IMR-90 (cell line): ENCODE measurements at regions not wholly inside any gene's neighbourhood (a gene's known extent, or its start where the extent isn't known, plus 50 kb on each side); places are given as distances from the start of the nearest gene placed in this dataset.

Experiments
- ATAC-seq: fragments of 200-7000 bp; cut with Tn5 transposase; 2 replicates; pipeline ENCODE4 v1.9.1; 2020; ENCODE audit warnings: low read depth, mild to moderate bottlenecking, moderate library complexity
- BruUV-seq: library from RNA; stranded (reverse); fragments of 400-500 nt; replicated peaks from 2 replicates; lab custom pipeline; 2021; lab: Mats Ljungman, UMichigan
- CTCF ChIA-PET: fragments of 300-600 bp; formaldehyde crosslinking; extraction: SDS; loops from one replicate; lab custom pipeline; 2021; ENCODE audit warnings: antibody characterized with exemption; lab: Yijun Ruan, JAX
- POLR2A ChIA-PET: fragments of 300-600 bp; sonication (Branson Sonifier 250); formaldehyde crosslinking; loops from one replicate; lab custom pipeline; 2022; ENCODE audit warnings: antibody characterized with exemption; ENCODE audit not compliant: unreplicated experiment; lab: Charles Lee
- DNase-seq: peaks from one replicate; pipeline ENCODE4 v3.0.0; 2013
- H2AFZ ChIP-seq: replicated peaks from 2 replicates; pipeline ENCODE3; 2013; ENCODE audit warnings: low read length, mild to moderate bottlenecking; ENCODE audit not compliant: poor library complexity
- H2AK5ac ChIP-seq: 2 replicates; pipeline ENCODE4 v1.6.1; 2013; ENCODE audit warnings: low read depth, low read length, inconsistent platforms
- H2AK9ac ChIP-seq: replicated peaks from 2 replicates; pipeline ENCODE3; 2013; ENCODE audit warnings: mild to moderate bottlenecking, low read depth, low read length, moderate library complexity; ENCODE audit not compliant: poor library complexity
- H2BK120ac ChIP-seq: 2 replicates; pipeline ENCODE4 v1.6.1; 2013; ENCODE audit warnings: low read depth, low read length, inconsistent platforms
- H2BK15ac ChIP-seq: 3 replicates; pipeline ENCODE4 v1.6.1; 2013; ENCODE audit warnings: low read depth, low read length, inconsistent platforms
- H2BK20ac ChIP-seq: 2 replicates; pipeline ENCODE4 v1.6.1; 2013; ENCODE audit warnings: low read depth, mild to moderate bottlenecking, inconsistent platforms, low read length, moderate library complexity
- H2BK5ac ChIP-seq: 2 replicates; pipeline ENCODE4 v1.6.1; 2013; ENCODE audit warnings: mild to moderate bottlenecking, low read depth, low read length, inconsistent platforms; ENCODE audit not compliant: poor library complexity, severe bottlenecking
- H3K14ac ChIP-seq: replicated peaks from 2 replicates; pipeline ENCODE4 v1.6.1; 2013; ENCODE audit warnings: low read depth, low read length, inconsistent platforms
- H3K18ac ChIP-seq: 2 replicates; pipeline ENCODE4 v1.6.1; 2013; ENCODE audit warnings: low read depth, low read length, control low read depth
- H3K23ac ChIP-seq: 2 replicates; pipeline ENCODE4 v1.6.1; 2013; ENCODE audit warnings: low read depth, low read length, inconsistent platforms
- H3K27ac ChIP-seq: 2 replicates; pipeline ENCODE4 v1.5.1; 2013; ENCODE audit warnings: mild to moderate bottlenecking, control low read depth, low read length; ENCODE audit not compliant: insufficient read depth
- H3K27me3 ChIP-seq: 2 replicates; pipeline ENCODE4 v1.6.1; 2013; ENCODE audit warnings: low read length; ENCODE audit not compliant: control insufficient read depth, insufficient read depth
- H3K36me3 ChIP-seq: 2 replicates; pipeline ENCODE4 v1.6.1; 2013; ENCODE audit warnings: low read length, mixed read lengths; ENCODE audit not compliant: control insufficient read depth, insufficient read depth
- H3K4ac ChIP-seq: 2 replicates; pipeline ENCODE4 v1.6.1; 2013; ENCODE audit warnings: low read depth, low read length, inconsistent platforms
- H3K4me1 ChIP-seq: 2 replicates; pipeline ENCODE4 v1.6.1; 2013; ENCODE audit warnings: low read length, mixed read lengths; ENCODE audit not compliant: control insufficient read depth, insufficient read depth
- H3K4me2 ChIP-seq: 2 replicates; pipeline ENCODE4 v1.6.1; 2013; ENCODE audit warnings: low read depth, mild to moderate bottlenecking, control low read depth, low read length, moderate library complexity
- H3K4me3 ChIP-seq: 2 replicates; pipeline ENCODE4 v1.5.1; 2013; ENCODE audit warnings: low read depth, mild to moderate bottlenecking, control low read depth, low read length, moderate library complexity; ENCODE audit not compliant: insufficient read depth
- H3K56ac ChIP-seq: 2 replicates; pipeline ENCODE4 v1.6.1; 2013; ENCODE audit warnings: low read length, inconsistent platforms; ENCODE audit not compliant: insufficient read depth; ENCODE audit errors: extremely low read depth
- H3K79me1 ChIP-seq, 2 experiments: 2 replicates each; pipeline ENCODE4 v1.6.1; 2013; ENCODE audit warnings: low read length in 2 of 2, inconsistent platforms in 1 of 2, low read depth in 1 of 2
- H3K9ac ChIP-seq: 2 replicates; pipeline ENCODE4 v1.6.1; 2013; ENCODE audit warnings: low read depth, low read length, control low read depth
- H3K9me1 ChIP-seq: 2 replicates; pipeline ENCODE4 v1.6.1; 2013; ENCODE audit warnings: low read length, inconsistent platforms; ENCODE audit not compliant: insufficient read depth
- H3K9me3 ChIP-seq: 2 replicates; pipeline ENCODE4 v1.6.1; 2013; ENCODE audit warnings: low read length; ENCODE audit not compliant: control insufficient read depth, insufficient read depth
- H4K20me1 ChIP-seq: 2 replicates; pipeline ENCODE4 v1.6.1; 2013; ENCODE audit warnings: low read length, inconsistent platforms; ENCODE audit not compliant: insufficient read depth
- H4K5ac ChIP-seq: 2 replicates; pipeline ENCODE4 v1.6.1; 2013; ENCODE audit warnings: mild to moderate bottlenecking, low read depth, low read length, control low read depth
- H4K8ac ChIP-seq, 2 experiments: 2 replicates each; pipeline ENCODE4 v1.6.1; 2013; ENCODE audit warnings: low read depth in 2 of 2, low read length in 2 of 2, control low read depth in 1 of 2, inconsistent platforms in 1 of 2
- H4K91ac ChIP-seq: 2 replicates; pipeline ENCODE4 v1.6.1; 2013; ENCODE audit warnings: low read depth, low read length, inconsistent platforms; ENCODE audit not compliant: insufficient read depth
- RAD21 ChIP-seq: IDR thresholded peaks from 2 replicates; pipeline ENCODE4 v1.6.1; 2012; ENCODE audit warnings: low read length, improper control_type of control experiment
- dilution Hi-C: fragments of 300-500 bp; cut with HindIII; formaldehyde crosslinking; loops from one replicate; pipeline ENCODE4 v1.14.3; 2018; ENCODE audit warnings: low sequenced_read_pairs; ENCODE audit not compliant: unreplicated experiment
- in situ Hi-C: fragments of 300-500 bp; cut with MboI; formaldehyde crosslinking; loops from 3 replicates; pipeline ENCODE4 v1.14.3; 2019; ENCODE audit warnings: low sequenced_read_pairs, inconsistent platforms, mixed read lengths
- intact Hi-C: fragments of 100-400 bp; cut with micrococcal nuclease; formaldehyde crosslinking; loops from 2 replicates; pipeline ENCODE4 v1.10.0; 2022

GRCh38 chr7:17427924-17428323 is 129.5 kb downstream of the AHR start:
- no peak overlapping the region for H3K4ac ChIP-seq
- no peaks in the 10 kb centered on the region for H3K79me1 ChIP-seq
- H3K27me3 ChIP-seq: no peaks in the 10 kb centered on the region
- intact Hi-C loops: no loop called here
- H2BK120ac ChIP-seq: no peak overlapping the region
- H2BK20ac ChIP-seq: no peak overlapping the region
- H2AFZ ChIP-seq: no peak overlapping the region
- H2AK5ac ChIP-seq: no peak overlapping the region
- H3K4me3 ChIP-seq: no peak overlapping the region
- TF ChIP-seq RAD21: no peak
- BruUV-seq: no TSS peak
- H4K8ac ChIP-seq: no peak overlapping the region
- H4K91ac ChIP-seq: no peak overlapping the region
- no peak overlapping the region for H3K14ac ChIP-seq
- no peaks in the 10 kb centered on the region for H3K4me1 ChIP-seq
- H3K9me1 ChIP-seq: no peaks in the 10 kb centered on the region
- H4K20me1 ChIP-seq: no peaks in the 10 kb centered on the region
- in situ Hi-C loops: no loop called here
- H3K36me3 ChIP-seq: no peaks in the 10 kb centered on the region
- dilution Hi-C loops: no loop called here
- H3K56ac ChIP-seq: no peak overlapping the region
- no peak overlapping the region for H3K18ac ChIP-seq
- H3K23ac ChIP-seq: no peak overlapping the region
- no peak overlapping the region for H3K9ac ChIP-seq
- no peak overlapping the region for H4K5ac ChIP-seq
- ATAC-seq (no peak), DNase-seq (no peak)
- no peak overlapping the region for H2BK5ac ChIP-seq
- POLR2A ChIA-PET: no interaction called here
- CTCF ChIA-PET: no interaction called here
- no peak overlapping the region for H2AK9ac ChIP-seq
- peaks cover 13% of the 10 kb centered on the region for H3K9me3 ChIP-seq
- no peak overlapping the region for H3K4me2 ChIP-seq
- no peak overlapping the region for H3K27ac ChIP-seq
- no peak overlapping the region for H2BK15ac ChIP-seq
